ENCODE measurements at regions not wholly inside any gene's neighbourhood (a gene's known extent, or its start where the extent isn't known, plus 50 kb on each side); places are given as distances from the start of the nearest gene placed in this dataset.

- DNase-seq: no peak
Measured at GRCh38 chr1:82511441-82511840, 710.7 kb downstream of the ADGRL2 start.

- no peak for DNase-seq
Measured at GRCh38 chr1:82510431-82510830, 709.7 kb downstream of the ADGRL2 start.

- DNase-seq: no peak
Measured at GRCh38 chr1:82507011-82507410, 706.3 kb downstream of the ADGRL2 start.

DNA sequence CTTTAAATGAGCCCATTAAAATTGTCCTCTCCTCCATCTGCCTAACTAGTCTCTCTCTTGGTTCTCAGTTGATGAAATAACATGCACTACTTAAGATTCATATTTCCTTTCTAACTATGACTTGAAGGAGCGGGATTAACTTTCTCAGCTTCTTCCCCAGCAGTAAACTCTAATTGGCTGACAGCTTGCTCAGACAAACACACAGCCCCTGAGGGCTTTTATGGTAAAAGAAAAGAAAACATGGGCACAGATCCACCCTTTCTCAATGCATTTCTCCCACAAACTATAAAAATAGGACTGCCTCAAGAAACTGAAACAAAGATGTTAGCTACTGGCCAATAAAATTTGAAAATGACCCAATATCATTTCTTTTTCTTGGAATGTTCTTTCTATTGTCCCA is 703.1 kb downstream of the ADGRL2 start:
- DNase-seq: no peak

DNA sequence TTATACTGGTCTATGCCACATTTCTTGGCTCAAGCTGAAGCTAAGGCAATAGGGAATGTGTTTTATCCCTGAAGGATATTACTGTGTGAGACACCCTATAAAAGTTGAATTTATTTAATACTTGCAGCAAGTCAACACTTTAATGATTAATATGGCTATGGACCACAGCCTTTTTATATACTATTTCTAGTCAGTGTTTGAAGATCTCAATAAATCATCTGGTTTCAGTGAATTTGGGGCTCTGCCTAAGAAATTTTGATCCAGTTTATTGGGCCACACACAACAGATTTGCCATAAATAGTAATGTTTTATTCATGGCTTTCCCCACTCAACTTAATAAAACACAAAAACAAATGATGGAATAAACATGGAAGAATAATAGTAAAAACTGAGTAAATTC is 698.3 kb downstream of the ADGRL2 start:
- DNase-seq: no peak

DNA sequence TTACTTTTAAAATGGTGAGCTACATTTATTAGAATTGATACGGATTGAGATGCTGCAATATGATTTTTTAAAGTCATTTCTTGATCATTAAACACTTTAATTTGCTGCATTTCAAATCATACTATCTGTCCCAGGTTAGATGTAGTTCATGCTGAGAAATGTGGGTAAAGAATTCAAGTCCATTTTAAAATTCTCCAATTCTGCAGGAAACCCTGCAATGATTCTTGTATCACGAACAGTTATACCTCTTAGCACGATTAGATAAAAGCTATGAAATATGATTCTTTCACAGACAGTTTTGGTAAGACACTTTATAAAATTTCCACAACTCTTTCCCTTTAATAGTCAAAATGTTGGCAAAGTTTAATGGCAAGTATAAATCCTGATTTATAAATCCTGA is 693.4 kb downstream of the ADGRL2 start:
- no peak for DNase-seq

DNA sequence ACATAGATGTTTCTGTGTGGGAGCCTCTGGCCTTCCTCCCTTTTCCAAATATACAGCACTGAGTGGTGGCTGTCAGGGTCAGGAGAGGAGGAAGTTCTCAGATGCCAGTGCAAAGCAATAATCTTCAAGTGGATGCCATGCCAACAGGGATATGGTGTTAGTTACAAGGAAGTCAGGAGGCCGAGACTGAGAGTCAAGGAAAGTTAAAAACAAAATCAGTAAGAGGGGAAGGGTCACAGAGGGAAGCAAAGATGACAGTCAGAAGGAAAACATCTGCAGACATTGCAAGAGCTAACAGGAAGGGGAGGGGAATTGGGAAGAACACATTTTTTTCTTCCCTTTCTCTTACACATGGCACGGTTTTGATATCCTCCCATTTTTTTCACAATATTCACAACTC is 691.4 kb downstream of the ADGRL2 start:
- DNase-seq: no peak

DNA sequence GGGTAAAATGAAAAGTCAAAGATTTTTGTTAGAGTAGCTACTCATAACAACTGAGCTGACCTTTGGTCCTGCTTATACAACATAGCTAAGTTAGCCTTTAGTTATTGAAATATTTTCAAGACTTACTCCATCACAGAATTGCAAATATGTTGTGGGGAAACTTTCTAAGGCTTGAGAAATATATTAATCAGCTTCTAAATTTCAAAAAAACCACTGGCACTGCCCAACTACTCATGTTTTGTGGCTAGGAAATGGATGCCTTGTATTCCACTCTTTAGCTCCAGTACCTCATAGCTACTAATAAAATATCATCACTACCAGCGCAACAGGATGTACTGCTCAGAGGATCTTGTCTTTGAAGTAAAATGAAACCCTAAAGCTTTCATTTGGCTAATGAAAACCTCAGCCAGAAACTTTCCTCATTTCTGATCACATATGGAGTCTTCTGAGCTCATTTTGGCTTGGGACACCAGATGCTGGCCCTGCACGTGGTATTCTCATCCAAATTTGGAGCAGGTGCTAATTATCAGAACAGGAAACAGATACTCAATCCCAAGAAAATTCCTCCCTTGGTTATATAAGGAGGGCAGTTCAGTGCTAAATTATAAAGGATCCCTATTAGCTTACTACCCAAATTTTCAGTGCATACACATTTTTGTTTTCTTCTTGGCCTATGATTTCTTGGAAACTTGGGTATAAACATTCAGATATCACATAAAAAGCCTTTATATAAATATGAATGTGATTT is 690.7 kb downstream of the ADGRL2 start:
- DNase-seq: no peak

- no peak for DNase-seq
Measured at GRCh38 chr1:82487778-82488177, 687.0 kb downstream of the ADGRL2 start.

DNA sequence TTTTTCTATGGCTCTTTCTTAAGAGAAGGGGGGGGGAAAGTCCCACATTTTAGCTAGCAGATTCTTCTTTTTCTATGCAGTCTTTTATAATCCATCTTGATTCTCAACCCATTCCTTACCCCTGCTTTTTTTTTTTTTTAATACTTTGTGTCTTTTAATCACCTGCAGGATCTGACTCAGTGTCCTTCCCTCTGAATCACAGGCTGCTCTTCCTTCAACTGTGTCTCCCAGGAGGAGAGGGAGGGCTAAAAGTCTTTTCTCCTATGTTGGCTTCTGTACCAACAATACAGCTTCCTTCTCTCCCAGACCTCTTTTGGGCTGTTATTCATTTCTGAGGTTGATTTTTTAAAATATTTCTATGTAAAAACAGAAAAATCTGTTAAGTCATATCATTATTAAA is 686.2 kb downstream of the ADGRL2 start:
- no peak for DNase-seq

- no peak for DNase-seq
Measured at GRCh38 chr1:82486468-82486867, 685.7 kb downstream of the ADGRL2 start.

- DNase-seq: no peak
Measured at GRCh38 chr1:82485591-82486369, 685.0 kb downstream of the ADGRL2 start.

GRCh38 chr1:82483146-82483545 is 682.4 kb downstream of the ADGRL2 start:
- no peak for DNase-seq

- no peak for DNase-seq
Measured at GRCh38 chr1:82478916-82479315, 678.2 kb downstream of the ADGRL2 start.

DNA sequence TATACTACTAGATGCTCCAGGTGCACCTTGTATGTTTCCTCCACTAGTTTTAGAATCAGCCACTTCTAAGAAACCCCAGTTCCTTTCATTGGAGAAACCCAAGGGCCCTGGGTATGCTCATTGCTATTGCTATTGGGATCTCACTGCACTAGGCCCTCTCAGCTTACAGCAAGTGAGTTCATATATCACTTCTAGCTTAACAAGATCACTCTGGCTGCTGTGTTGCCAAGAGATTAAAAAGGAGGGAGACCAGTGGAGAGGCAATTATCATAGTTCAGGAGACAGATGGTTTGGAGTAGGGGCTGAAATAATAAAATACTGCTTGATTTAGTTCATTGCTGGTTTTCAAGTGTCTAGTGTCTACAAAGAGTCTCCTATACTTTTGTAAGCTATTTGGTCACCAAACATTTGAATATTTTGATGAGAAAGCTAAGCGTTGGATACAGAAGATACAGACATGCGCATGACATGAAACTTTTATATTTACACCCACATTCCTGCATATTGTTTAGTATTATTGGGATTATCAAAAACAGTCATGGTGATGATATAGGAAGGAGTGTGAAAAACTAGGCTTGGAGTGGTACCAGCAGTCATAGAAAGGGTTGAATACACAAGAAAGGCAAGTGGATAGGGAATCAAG is 671.9 kb downstream of the ADGRL2 start:
- no peak for DNase-seq

- DNase-seq: no peak
Measured at GRCh38 chr1:82466891-82467290, 666.2 kb downstream of the ADGRL2 start.

DNA sequence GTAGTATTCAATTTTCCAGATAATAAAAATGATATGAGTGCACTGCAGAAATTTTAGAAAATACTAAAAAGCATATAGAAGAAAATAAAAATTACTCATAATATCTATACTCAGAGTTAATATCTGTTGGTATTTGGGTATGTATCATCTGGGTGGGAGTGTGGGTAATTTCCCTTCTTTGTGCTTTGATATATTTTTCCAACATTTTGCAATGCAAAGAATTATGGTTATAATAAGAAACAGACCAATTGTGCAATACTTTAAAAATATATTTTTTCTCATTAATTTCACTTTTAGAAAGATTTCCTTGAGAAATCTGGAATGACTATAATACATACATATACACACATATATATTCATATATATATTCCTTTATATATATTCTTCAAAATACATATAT is 665.7 kb downstream of the ADGRL2 start:
- DNase-seq: no peak

GRCh38 chr1:82465024-82465423 is 664.3 kb downstream of the ADGRL2 start:
- DNase-seq: no peak

DNA sequence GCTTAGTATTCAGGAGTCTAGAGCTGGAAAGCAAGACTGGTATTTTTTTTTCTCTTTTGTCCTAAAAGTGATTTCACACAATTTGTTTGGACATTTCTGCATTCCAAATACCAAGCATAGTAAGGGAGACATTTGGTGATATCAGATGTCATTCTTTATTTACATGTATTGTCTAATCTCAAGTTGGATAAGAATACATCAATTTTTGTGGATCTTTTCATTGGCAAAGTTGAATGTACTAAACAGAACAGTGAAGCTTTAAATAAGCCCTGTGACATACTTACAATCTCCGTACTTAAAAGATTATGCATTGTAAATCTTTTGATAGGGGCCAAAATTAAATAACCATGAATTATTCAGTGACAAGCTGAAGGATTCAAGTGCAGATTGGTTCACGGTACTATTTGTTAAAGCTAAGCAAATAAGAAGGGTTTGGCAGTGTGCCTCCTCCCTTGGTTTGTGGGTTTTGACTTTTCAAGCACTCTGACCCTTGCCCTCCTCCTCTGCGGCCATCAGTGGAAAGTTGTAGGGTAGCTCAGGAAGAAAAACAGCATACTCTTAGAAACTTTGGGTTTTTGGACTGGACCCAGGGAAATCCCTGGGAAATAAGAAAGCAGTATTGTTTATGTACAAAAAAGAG is 663.7 kb downstream of the ADGRL2 start:
- DNase-seq: no peak

- no peak for DNase-seq
Measured at GRCh38 chr1:82463951-82464350, 663.2 kb downstream of the ADGRL2 start.

- DNase-seq: no peak
Measured at GRCh38 chr1:82462366-82462765, 661.6 kb downstream of the ADGRL2 start.

DNA sequence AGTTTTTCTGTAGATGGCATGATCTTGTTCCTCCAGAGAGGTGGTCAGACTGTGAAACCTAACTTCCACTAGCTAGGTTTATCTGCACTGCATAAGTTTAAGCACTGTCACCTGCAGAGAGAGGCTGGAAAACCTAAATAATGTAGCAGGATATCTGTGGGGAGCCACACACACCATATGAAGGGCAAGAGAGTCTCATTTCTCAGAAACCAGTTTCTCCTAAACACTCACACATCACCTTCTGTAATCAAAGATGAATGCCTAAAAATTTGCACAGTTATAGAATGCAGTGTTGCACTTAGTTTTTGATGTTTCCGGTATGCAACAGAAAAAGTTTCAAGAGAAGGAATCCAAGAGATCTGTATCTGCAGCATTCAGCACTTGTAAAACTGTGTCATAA is 654.6 kb downstream of the ADGRL2 start:
- no peak for DNase-seq

DNA sequence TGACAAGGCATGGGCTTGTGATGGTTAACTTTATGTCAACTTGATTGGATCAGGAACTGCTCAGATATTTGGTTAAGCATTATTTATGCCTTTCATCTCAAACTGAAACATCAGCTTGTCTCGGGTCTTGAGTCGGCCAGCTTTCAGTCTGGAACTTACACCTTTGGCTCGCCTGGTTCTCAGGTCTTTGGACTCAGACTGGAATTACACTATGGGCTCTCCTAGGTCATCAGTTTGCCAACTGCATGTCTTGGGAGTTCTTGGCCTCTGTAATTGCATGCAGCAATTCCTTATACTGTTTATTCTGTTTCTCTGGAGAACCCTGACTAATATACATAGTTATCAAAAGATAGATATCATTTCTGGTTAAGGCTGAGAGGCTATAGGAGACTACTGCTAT is 653.7 kb downstream of the ADGRL2 start:
- DNase-seq: no peak
